HCT116 (cell line): ENCODE measurements at regions not wholly inside any gene's neighbourhood (a gene's known extent, or its start where the extent isn't known, plus 50 kb on each side); places are given as distances from the start of the nearest gene placed in this dataset.

Experiments
- ATAC-seq: fragments of 200-7000 bp; cut with Tn5 transposase; 2 replicates; pipeline ENCODE4 v1.9.1; 2020; ENCODE audit warnings: mild to moderate bottlenecking, moderate library complexity
- BruUV-seq: library from RNA; stranded (reverse); fragments of 400-500 nt; replicated peaks from 2 replicates; lab custom pipeline; 2021; lab: Mats Ljungman, UMichigan
- CTCF ChIA-PET: fragments of 300-600 bp; sonication (Branson Sonifier 250); formaldehyde crosslinking; loops from one replicate; lab custom pipeline; 2021; ENCODE audit warnings: antibody characterized with exemption; lab: Charles Lee
- POLR2A ChIA-PET: fragments of 300-600, 350-600 bp; sonication (Branson Sonifier 250); formaldehyde crosslinking; loops from one replicate; lab custom pipeline; 2021; ENCODE audit warnings: antibody characterized with exemption; lab: Charles Lee
- RAD21 ChIA-PET, 2 experiments: fragments of 300-600 bp; sonication (Branson Sonifier 250); formaldehyde crosslinking; loops; one replicate each; lab custom pipeline; 2023; ENCODE audit warnings: low total read pairs in 2 of 2; ENCODE audit not compliant: uncharacterized antibody in 2 of 2, unreplicated experiment in 2 of 2, low non-redundant PET in 1 of 2; lab: Charles Lee
- DNase-seq: peaks from one replicate; pipeline ENCODE4 v3.0.0-alpha.2; 2010; ENCODE audit warnings: low read depth, low spot score
- H2AFZ ChIP-seq: fragments of 200-600 bp; shearing (Covaris generic), sonication (generic); 2 replicates; pipeline ENCODE4 v1.6.1; 2017; ENCODE audit warnings: low read depth, mixed run types, mixed read lengths, antibody characterized with exemption, low read length; ENCODE audit not compliant: poor library complexity, severe bottlenecking
- H3K27ac ChIP-seq: 2 replicates; pipeline ENCODE4 v1.5.1; 2012; ENCODE audit warnings: low read depth, low read length
- H3K27me3 ChIP-seq: fragments of 200-600 bp; sonication (generic); 2 replicates; pipeline ENCODE4 v1.6.1; 2016; ENCODE audit warnings: mixed run types, low read length, mixed read lengths; ENCODE audit not compliant: insufficient read depth
- H3K36me3 ChIP-seq, 2 experiments: fragments of 200-500 bp in 1 of 2; fragments of 200-600 bp in 1 of 2; sonication (Bioruptor generic) in 1 of 2; sonication (generic) in 1 of 2; 2 replicates each; pipeline versions ENCODE4 v1.5.1 to v1.6.1; 2014 to 2016; ENCODE audit warnings: low read length in 2 of 2, inconsistent platforms in 1 of 2, mixed read lengths in 1 of 2, mixed run types in 1 of 2; ENCODE audit not compliant: insufficient read depth in 2 of 2, control insufficient read depth in 1 of 2
- H3K4me1 ChIP-seq, 2 experiments: fragments of 200-600 bp in 1 of 2; sonication (generic) in 1 of 2; 2 replicates each; pipeline versions ENCODE4 v1.5.1 to v1.6.1; 2012 to 2017; ENCODE audit warnings: low read length in 2 of 2, inconsistent platforms in 1 of 2, mild to moderate bottlenecking in 1 of 2, mixed read lengths in 1 of 2, mixed run types in 1 of 2, moderate library complexity in 1 of 2; ENCODE audit not compliant: insufficient read depth in 2 of 2, control insufficient read depth in 1 of 2
- H3K4me2 ChIP-seq: fragments of 200-600 bp; sonication (generic); 2 replicates; pipeline ENCODE4 v1.6.1; 2017; ENCODE audit warnings: mixed run types, low read length, mixed read lengths
- H3K4me3 ChIP-seq, 2 experiments: fragments of 200-600 bp in 1 of 2; sonication (generic) in 1 of 2; replicated peaks in 1 of 2; 2 replicates each; pipeline ENCODE4 v1.5.1; 2011 to 2016; ENCODE audit warnings: low read length in 2 of 2, control low read depth in 1 of 2, low read depth in 1 of 2, mild to moderate bottlenecking in 1 of 2, mixed read lengths in 1 of 2, mixed run types in 1 of 2
- H3K79me2 ChIP-seq: fragments of 200-600 bp; sonication (generic); 2 replicates; pipeline ENCODE4 v1.6.1; 2017; ENCODE audit warnings: mild to moderate bottlenecking, mixed run types, low read length, moderate library complexity, mixed read lengths; ENCODE audit not compliant: insufficient read depth
- H3K9ac ChIP-seq: fragments of 200-600 bp; sonication (generic); 2 replicates; pipeline ENCODE4 v1.6.1; 2016; ENCODE audit warnings: low read length, mixed read lengths
- H3K9me2 ChIP-seq: fragments of 200-600 bp; sonication (generic), shearing (Covaris generic); 2 replicates; pipeline ENCODE4 v1.6.1; 2017; ENCODE audit warnings: mixed run types, mild to moderate bottlenecking, moderate library complexity; ENCODE audit not compliant: insufficient read depth
- H3K9me3 ChIP-seq, 2 experiments: fragments of 200-500 bp in 1 of 2; fragments of 200-600 bp in 1 of 2; sonication (Bioruptor generic) in 1 of 2; sonication (generic) in 1 of 2; 2 replicates each; pipeline ENCODE4 v1.6.1; 2014 to 2017; ENCODE audit warnings: low read length in 2 of 2, mixed read lengths in 2 of 2, inconsistent platforms in 1 of 2, low read depth in 1 of 2, mild to moderate bottlenecking in 1 of 2, mixed run types in 1 of 2, moderate library complexity in 1 of 2; ENCODE audit not compliant: control insufficient read depth in 1 of 2, insufficient read depth in 1 of 2
- H4K20me1 ChIP-seq: fragments of 200-600 bp; sonication (generic), shearing (Covaris generic); 2 replicates; pipeline ENCODE4 v1.6.1; 2017; ENCODE audit warnings: mixed run types, mild to moderate bottlenecking, moderate library complexity; ENCODE audit not compliant: insufficient read depth
- EGR1 ChIP-seq: IDR thresholded peaks from 2 replicates; pipeline ENCODE4 v1.6.1; 2012; ENCODE audit warnings: low read depth
- ELF1 ChIP-seq: IDR thresholded peaks from 2 replicates; pipeline ENCODE4 v1.6.1; 2012; ENCODE audit warnings: low read depth, borderline replicate concordance
- EZH2 ChIP-seq: fragments of 200-600 bp; sonication (generic); IDR thresholded peaks from 2 replicates; pipeline ENCODE4 v1.6.1; 2017; ENCODE audit warnings: antibody characterized with exemption, mixed run types
- POLR2A ChIP-seq: IDR thresholded peaks from 2 replicates; pipeline ENCODE4 v1.7.0; 2011; ENCODE audit warnings: borderline replicate concordance; ENCODE audit not compliant: insufficient read depth, insufficient read length; ENCODE audit errors: extremely low read depth
- POLR2AphosphoS5 ChIP-seq: IDR thresholded peaks from 2 replicates; pipeline ENCODE4 v1.6.1; 2011; ENCODE audit warnings: mild to moderate bottlenecking, low read depth, low read length, moderate library complexity
- SIN3A ChIP-seq: IDR thresholded peaks from 2 replicates; pipeline ENCODE4 v1.6.1; 2012; ENCODE audit warnings: low read depth
- SP1 ChIP-seq: IDR thresholded peaks from 2 replicates; pipeline ENCODE4 v1.6.1; 2012; ENCODE audit warnings: low read depth
- TCF7L2 ChIP-seq: IDR thresholded peaks from 2 replicates; pipeline ENCODE4 v1.7.0; 2011; ENCODE audit warnings: borderline replicate concordance, inconsistent platforms; ENCODE audit not compliant: insufficient read depth, insufficient read length; ENCODE audit errors: extremely low read depth
- YY1 ChIP-seq: IDR thresholded peaks from 2 replicates; pipeline ENCODE4 v1.6.1; 2011; ENCODE audit warnings: low read length, low read depth, moderate library complexity, mild to moderate bottlenecking; ENCODE audit not compliant: insufficient replicate concordance; ENCODE audit errors: extremely low read depth
- ZNF274 ChIP-seq: fragments of 200-500 bp; sonication (Bioruptor generic); IDR thresholded peaks from 2 replicates; pipeline ENCODE4 v1.6.1; 2014; ENCODE audit warnings: mild to moderate bottlenecking, low read depth, low read length, inconsistent platforms
- intact Hi-C: fragments of 100-400 bp; cut with micrococcal nuclease; formaldehyde crosslinking; loops from 2 replicates; pipeline ENCODE4 v1.10.0; 2022
- TF ChIP-seq, protein P1 (sequence below), 3 experiments: fragments of 200-600 bp in 1 of 3; sonication (generic) in 1 of 3; IDR thresholded peaks in 2 of 3; conservative IDR thresholded peaks in 1 of 3; 2 replicates each; pipeline ENCODE4 v1.5.1; 2012 to 2017; ENCODE audit warnings: low read depth in 2 of 3, low read length in 2 of 3, antibody characterized with exemption in 1 of 3, borderline replicate concordance in 1 of 3, control low read depth in 1 of 3, mild to moderate bottlenecking in 1 of 3, mixed read lengths in 1 of 3, mixed run types in 1 of 3, moderate library complexity in 1 of 3; ENCODE audit not compliant: insufficient read depth in 1 of 3
- TF ChIP-seq, protein P2 (sequence below): IDR thresholded peaks from 2 replicates; pipeline ENCODE4 v1.6.1; 2011; ENCODE audit warnings: mild to moderate bottlenecking, low read length, moderate library complexity; ENCODE audit not compliant: insufficient replicate concordance; ENCODE audit errors: extremely low read depth

DNA sequence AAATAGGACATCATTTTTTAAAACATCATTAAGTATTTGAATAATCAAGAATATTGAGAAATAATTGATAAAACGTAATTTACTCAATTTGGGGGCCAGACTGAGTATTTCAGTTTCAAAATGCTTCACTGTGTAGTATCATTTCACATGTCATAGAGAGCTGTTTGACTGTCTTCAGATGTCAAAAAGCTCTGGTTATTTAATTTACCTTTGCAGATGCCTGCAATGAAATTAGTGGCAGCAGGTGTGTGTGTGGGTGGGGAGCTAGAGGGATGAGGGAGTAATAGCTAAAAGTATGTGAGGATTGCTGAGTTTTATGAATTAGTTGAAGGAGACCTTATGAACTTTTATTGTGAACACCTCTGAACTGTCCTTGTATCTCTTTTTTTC is 567.2 kb upstream of the MEF2C start:
- DNase-seq (no peak), ATAC-seq (no peak)
- ChIA-PET CTCF (no interaction called here), RAD21 (no interaction called here), POLR2A (no interaction called here)
- no peaks in the 10 kb centered on the region for H3K9me3 ChIP-seq
- intact Hi-C loops = no loop called here
- H3K4me1 ChIP-seq = no peaks in the 10 kb centered on the region
- no peak overlapping the region for H2AFZ ChIP-seq
- H3K27me3 ChIP-seq = no peaks in the 10 kb centered on the region
- no peak overlapping the region for H3K4me3 ChIP-seq
- no TSS peak for BruUV-seq
- H3K36me3 ChIP-seq = no peaks in the 10 kb centered on the region
- H3K27ac ChIP-seq = no peak overlapping the region
- H3K4me2 ChIP-seq = no peak overlapping the region
- H3K79me2 ChIP-seq = no peaks in the 10 kb centered on the region
- H3K9ac ChIP-seq = no peak overlapping the region
- H3K9me2 ChIP-seq = no peaks in the 10 kb centered on the region
- TF ChIP-seq TCF7L2 = no peak
- no peaks in the 10 kb centered on the region for H4K20me1 ChIP-seq

DNA sequence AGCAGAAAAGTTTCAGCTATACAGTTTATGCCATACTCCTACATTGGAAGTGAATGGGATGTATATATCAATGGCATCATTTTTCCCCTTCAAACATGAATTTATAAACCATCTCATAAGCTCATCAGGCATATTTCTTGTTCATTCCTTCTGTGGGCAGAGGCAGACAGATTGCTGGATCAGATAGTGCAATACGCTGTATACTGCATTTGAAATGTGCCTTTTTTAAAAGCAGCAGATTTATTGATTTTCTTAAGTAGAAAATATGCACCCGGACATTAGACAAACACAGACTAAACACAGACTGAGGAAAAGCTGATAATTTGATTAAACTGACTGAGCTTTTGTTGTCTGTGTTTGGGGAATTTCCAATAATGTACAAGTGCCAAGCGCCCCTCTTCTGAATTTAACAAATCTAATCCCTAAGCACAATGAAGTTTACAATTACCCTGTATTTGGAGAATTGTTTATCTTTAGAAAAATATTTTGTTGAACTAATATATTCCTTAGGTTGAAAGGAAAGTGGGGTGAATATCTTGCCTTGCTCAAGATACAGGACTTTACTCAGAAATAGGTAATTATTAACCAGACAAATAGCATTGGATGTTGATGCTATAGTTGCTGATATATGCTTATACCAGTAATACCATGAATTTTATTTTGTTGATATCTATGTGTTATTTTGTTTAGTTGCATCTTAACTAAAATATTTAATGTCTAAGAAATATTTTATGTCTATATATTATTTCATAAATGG is 566.6 kb upstream of the MEF2C start:
- ATAC-seq (no peak), DNase-seq (no peak)
- Histone ChIP-seq H3K4me2 (no peak overlapping the region), H3K9me3 (no peaks in the 10 kb centered on the region), H3K79me2 (no peaks in the 10 kb centered on the region), H2AFZ (no peak overlapping the region), H3K36me3 (no peaks in the 10 kb centered on the region), H3K27ac (no peak overlapping the region), H3K4me1 (no peaks in the 10 kb centered on the region), H4K20me1 (no peaks in the 10 kb centered on the region), H3K27me3 (no peaks in the 10 kb centered on the region), H3K9me2 (no peaks in the 10 kb centered on the region), H3K4me3 (no peak overlapping the region), H3K9ac (no peak overlapping the region)
- intact Hi-C loops = no loop called here
- CTCF ChIA-PET = no interaction called here
- RAD21 ChIA-PET = no interaction called here
- no peak for TF ChIP-seq SIN3A
- no peak for TF ChIP-seq EZH2
- TF ChIP-seq, protein P1, sequence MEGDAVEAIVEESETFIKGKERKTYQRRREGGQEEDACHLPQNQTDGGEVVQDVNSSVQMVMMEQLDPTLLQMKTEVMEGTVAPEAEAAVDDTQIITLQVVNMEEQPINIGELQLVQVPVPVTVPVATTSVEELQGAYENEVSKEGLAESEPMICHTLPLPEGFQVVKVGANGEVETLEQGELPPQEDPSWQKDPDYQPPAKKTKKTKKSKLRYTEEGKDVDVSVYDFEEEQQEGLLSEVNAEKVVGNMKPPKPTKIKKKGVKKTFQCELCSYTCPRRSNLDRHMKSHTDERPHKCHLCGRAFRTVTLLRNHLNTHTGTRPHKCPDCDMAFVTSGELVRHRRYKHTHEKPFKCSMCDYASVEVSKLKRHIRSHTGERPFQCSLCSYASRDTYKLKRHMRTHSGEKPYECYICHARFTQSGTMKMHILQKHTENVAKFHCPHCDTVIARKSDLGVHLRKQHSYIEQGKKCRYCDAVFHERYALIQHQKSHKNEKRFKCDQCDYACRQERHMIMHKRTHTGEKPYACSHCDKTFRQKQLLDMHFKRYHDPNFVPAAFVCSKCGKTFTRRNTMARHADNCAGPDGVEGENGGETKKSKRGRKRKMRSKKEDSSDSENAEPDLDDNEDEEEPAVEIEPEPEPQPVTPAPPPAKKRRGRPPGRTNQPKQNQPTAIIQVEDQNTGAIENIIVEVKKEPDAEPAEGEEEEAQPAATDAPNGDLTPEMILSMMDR (IDR thresholded peaks at IDR 0.05 in 2 of 3, conservative IDR thresholded peaks at IDR 0.05 in 1 of 3; ENCODE audit: borderline replicate concordance in 1 of 3, insufficient read depth in 1 of 3, low read depth in 2 of 3, low read length in 2 of 3) = no peak
- TF ChIP-seq POLR2A = no peak
- TF ChIP-seq, protein P2, sequence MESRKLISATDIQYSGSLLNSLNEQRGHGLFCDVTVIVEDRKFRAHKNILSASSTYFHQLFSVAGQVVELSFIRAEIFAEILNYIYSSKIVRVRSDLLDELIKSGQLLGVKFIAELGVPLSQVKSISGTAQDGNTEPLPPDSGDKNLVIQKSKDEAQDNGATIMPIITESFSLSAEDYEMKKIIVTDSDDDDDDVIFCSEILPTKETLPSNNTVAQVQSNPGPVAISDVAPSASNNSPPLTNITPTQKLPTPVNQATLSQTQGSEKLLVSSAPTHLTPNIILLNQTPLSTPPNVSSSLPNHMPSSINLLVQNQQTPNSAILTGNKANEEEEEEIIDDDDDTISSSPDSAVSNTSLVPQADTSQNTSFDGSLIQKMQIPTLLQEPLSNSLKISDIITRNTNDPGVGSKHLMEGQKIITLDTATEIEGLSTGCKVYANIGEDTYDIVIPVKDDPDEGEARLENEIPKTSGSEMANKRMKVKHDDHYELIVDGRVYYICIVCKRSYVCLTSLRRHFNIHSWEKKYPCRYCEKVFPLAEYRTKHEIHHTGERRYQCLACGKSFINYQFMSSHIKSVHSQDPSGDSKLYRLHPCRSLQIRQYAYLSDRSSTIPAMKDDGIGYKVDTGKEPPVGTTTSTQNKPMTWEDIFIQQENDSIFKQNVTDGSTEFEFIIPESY = no peak
- TF ChIP-seq YY1 = no peak
- no peak for TF ChIP-seq EGR1
- no peak for TF ChIP-seq POLR2AphosphoS5
- no peak for TF ChIP-seq SP1
- TF ChIP-seq ELF1 = no peak
- no peak for TF ChIP-seq ZNF274
- POLR2A ChIA-PET = no interaction called here
- no TSS peak for BruUV-seq
